Fibroblast of lung (primary cell): ENCODE measurements at regions not wholly inside any gene's neighbourhood (a gene's known extent, or its start where the extent isn't known, plus 50 kb on each side); places are given as distances from the start of the nearest gene placed in this dataset.

Experiments
- CTCF ChIP-seq, 2 donors: IDR thresholded peaks in 1 of 2; conservative IDR thresholded peaks in 1 of 2; 1 replicate in 1 of 2; 2 replicates in 1 of 2; pipeline ENCODE4 v1.5.1; 2011 to 2012; ENCODE audit warnings: low read length in 2 of 2, control low read depth in 1 of 2, inconsistent platforms in 1 of 2, low read depth in 1 of 2, mild to moderate bottlenecking in 1 of 2
- EZH2 ChIP-seq: IDR thresholded peaks from 2 replicates; pipeline ENCODE4 v1.5.1; 2012; ENCODE audit warnings: low read length, control low read depth, mild to moderate bottlenecking; ENCODE audit errors: missing control alignments

- TF ChIP-seq CTCF (conservative IDR thresholded peaks at IDR 0.05 in 1 of 2, IDR thresholded peaks at IDR 0.05 in 1 of 2; ENCODE audit: low read depth in 1 of 2, low read length in 2 of 2) (no peak), EZH2 (no peak)
Observed at GRCh38 chr1:170357750-170358149, 174.2 kb upstream of the GORAB start.
